ENCODE measurements at regions not wholly inside any gene's neighbourhood (a gene's known extent, or its start where the extent isn't known, plus 50 kb on each side); places are given as distances from the start of the nearest gene placed in this dataset.

DNA sequence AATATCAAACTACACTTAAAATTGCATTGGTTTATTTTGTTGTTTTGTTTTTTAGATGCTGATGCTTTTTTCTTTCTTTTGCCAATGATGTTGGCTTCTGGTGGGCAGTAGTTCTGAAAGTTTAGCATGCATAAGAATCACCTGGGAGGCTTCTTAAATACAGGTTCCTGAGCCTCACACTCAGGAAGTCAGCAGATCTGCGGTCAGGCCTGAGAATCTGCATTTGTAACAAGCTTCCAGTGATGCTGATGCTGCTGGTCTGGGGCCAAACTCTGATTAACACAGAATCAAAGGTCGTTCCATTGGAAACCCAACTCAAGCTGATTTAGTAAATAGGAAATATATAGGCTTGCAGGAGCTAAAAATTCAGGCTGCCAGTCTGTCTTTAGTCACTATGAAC is 412.9 kb upstream of the SPTLC3 start:
- TF ChIP-seq, protein P1, sequence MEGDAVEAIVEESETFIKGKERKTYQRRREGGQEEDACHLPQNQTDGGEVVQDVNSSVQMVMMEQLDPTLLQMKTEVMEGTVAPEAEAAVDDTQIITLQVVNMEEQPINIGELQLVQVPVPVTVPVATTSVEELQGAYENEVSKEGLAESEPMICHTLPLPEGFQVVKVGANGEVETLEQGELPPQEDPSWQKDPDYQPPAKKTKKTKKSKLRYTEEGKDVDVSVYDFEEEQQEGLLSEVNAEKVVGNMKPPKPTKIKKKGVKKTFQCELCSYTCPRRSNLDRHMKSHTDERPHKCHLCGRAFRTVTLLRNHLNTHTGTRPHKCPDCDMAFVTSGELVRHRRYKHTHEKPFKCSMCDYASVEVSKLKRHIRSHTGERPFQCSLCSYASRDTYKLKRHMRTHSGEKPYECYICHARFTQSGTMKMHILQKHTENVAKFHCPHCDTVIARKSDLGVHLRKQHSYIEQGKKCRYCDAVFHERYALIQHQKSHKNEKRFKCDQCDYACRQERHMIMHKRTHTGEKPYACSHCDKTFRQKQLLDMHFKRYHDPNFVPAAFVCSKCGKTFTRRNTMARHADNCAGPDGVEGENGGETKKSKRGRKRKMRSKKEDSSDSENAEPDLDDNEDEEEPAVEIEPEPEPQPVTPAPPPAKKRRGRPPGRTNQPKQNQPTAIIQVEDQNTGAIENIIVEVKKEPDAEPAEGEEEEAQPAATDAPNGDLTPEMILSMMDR (IDR thresholded peaks at IDR 0.05; ENCODE audit: insufficient read depth, low read depth, low read length): no peak
- TF ChIP-seq EZH2 (IDR thresholded peaks at IDR 0.05; ENCODE audit: insufficient read depth, low read length): no peak
